GM12878 (cell line): ENCODE measurements at regions not wholly inside any gene's neighbourhood (a gene's known extent, or its start where the extent isn't known, plus 50 kb on each side); places are given as distances from the start of the nearest gene placed in this dataset.

Experiments
- ATAC-seq: fragments of 200-7000 bp; cut with Tn5 transposase; 3 replicates; pipeline ENCODE4 v1.9.1; 2020; ENCODE audit warnings: mild to moderate bottlenecking, moderate library complexity
- BruUV-seq: library from RNA; stranded (reverse); fragments of 400-500 nt; replicated peaks from 2 replicates; lab custom pipeline; 2021; lab: Mats Ljungman, UMichigan
- CTCF ChIA-PET: fragments of 300-600 bp; sonication (Branson Sonifier 250); formaldehyde crosslinking; extraction: SDS; loops from one replicate; lab custom pipeline; 2021; ENCODE audit warnings: inconsistent platforms; lab: Yijun Ruan, JAX
- POLR2A ChIA-PET: fragments of 350-600 bp; formaldehyde crosslinking; extraction: SDS; loops from one replicate; lab custom pipeline; 2021; ENCODE audit warnings: inconsistent platforms; lab: Charles Lee
- RAD21 ChIA-PET: fragments of 300-600 bp; sonication (Branson Sonifier 250); formaldehyde crosslinking; loops from one replicate; lab custom pipeline; 2023; ENCODE audit warnings: antibody characterized with exemption; ENCODE audit not compliant: unreplicated experiment; lab: Charles Lee
- SMC1A ChIA-PET: fragments of 300-600 bp; sonication (Branson Sonifier 250); formaldehyde crosslinking; loops from one replicate; lab custom pipeline; 2023; ENCODE audit not compliant: unreplicated experiment, uncharacterized antibody; lab: Charles Lee
- DNase-seq: peaks from one replicate; pipeline ENCODE4 v3.0.0-alpha.2; 2011; ENCODE audit warnings: low read depth, low spot score
- FAIRE-seq: peaks from 3 replicates; lab custom pipeline; 2011; peaks lifted over from hg19 to GRCh38; lab: Jason Lieb, UNC
- H2AFZ ChIP-seq: 2 replicates; pipeline ENCODE4 v1.6.0; 2011; ENCODE audit warnings: low read depth, low read length, control low read depth; ENCODE audit not compliant: control insufficient read depth
- H3K27ac ChIP-seq: 2 replicates; pipeline ENCODE4 v1.5.1; 2011; ENCODE audit warnings: control low read depth; ENCODE audit not compliant: control insufficient read depth, insufficient read depth
- H3K27me3 ChIP-seq, 2 experiments: replicated peaks in 1 of 2; 2 replicates each; pipeline versions ENCODE4 v1.6.0 to v1.6.1; 2011; ENCODE audit warnings: low read length in 1 of 2; ENCODE audit not compliant: control insufficient read depth in 2 of 2, insufficient read depth in 2 of 2
- H3K36me3 ChIP-seq, 2 experiments: 2 replicates each; pipeline ENCODE4 v1.5.1; 2011; ENCODE audit warnings: low read length in 1 of 2; ENCODE audit not compliant: control insufficient read depth in 2 of 2, insufficient read depth in 2 of 2
- H3K4me1 ChIP-seq: 2 replicates; pipeline ENCODE4 v1.6.1; 2011; ENCODE audit warnings: mild to moderate bottlenecking, low read length, moderate library complexity, mixed read lengths; ENCODE audit not compliant: control insufficient read depth, insufficient read depth
- H3K4me2 ChIP-seq: 2 replicates; pipeline ENCODE4 v1.6.0; 2011; ENCODE audit warnings: control low read depth; ENCODE audit not compliant: control insufficient read depth, insufficient read depth
- H3K4me3 ChIP-seq: fragments of 200-600 bp; sonication (generic); 2 replicates; pipeline ENCODE4 v1.5.1; 2016
- H3K79me2 ChIP-seq: 2 replicates; pipeline ENCODE4 v1.6.0; 2011; ENCODE audit warnings: low read length; ENCODE audit not compliant: control insufficient read depth, insufficient read depth
- H3K9ac ChIP-seq: 2 replicates; pipeline ENCODE4 v1.8.0; 2011; ENCODE audit warnings: low read length, control low read depth, mixed read lengths; ENCODE audit not compliant: control insufficient read depth, insufficient read depth
- H3K9me3 ChIP-seq: replicated peaks from 3 replicates; pipeline ENCODE4 v1.5.1; 2011; ENCODE audit warnings: mild to moderate bottlenecking, low read length; ENCODE audit not compliant: control insufficient read depth, insufficient read depth
- H4K20me1 ChIP-seq: 2 replicates; pipeline ENCODE4 v1.6.0; 2011; ENCODE audit not compliant: control insufficient read depth, insufficient read depth
- BCL3 ChIP-seq: IDR thresholded peaks from 2 replicates; pipeline ENCODE4 v1.6.1; 2011; ENCODE audit warnings: borderline replicate concordance, low read depth, mild to moderate bottlenecking, moderate library complexity, low read length; ENCODE audit not compliant: insufficient read depth, poor library complexity, severe bottlenecking
- CUX1 ChIP-seq: IDR thresholded peaks from 2 replicates; pipeline ENCODE4 v1.6.1; 2012; ENCODE audit warnings: improper control_type of control experiment, low read depth, low read length; ENCODE audit not compliant: insufficient replicate concordance
- IKZF2 ChIP-seq, 2 experiments: fragments of 450-650 bp; IDR thresholded peaks; 2 replicates each; pipeline ENCODE4 v1.6.1; 2017; ENCODE audit warnings: mild to moderate bottlenecking in 2 of 2, moderate library complexity in 2 of 2
- KLF5 ChIP-seq: fragments of 450-650 bp; IDR thresholded peaks from 2 replicates; pipeline ENCODE4 v1.6.1; 2014; ENCODE audit warnings: mild to moderate bottlenecking; ENCODE audit not compliant: partially characterized antibody
- RAD21 ChIP-seq: IDR thresholded peaks from 2 replicates; pipeline ENCODE4 v1.6.1; 2011; ENCODE audit warnings: mild to moderate bottlenecking, low read depth, low read length, moderate library complexity; ENCODE audit not compliant: insufficient read depth
- SREBF1 ChIP-seq: IDR thresholded peaks from 2 replicates; pipeline ENCODE4 v1.6.1; 2012; ENCODE audit warnings: mild to moderate bottlenecking, low read length
- ZBTB40 ChIP-seq: fragments of 450-650 bp; IDR thresholded peaks from 2 replicates; pipeline ENCODE4 v1.6.1; 2016; ENCODE audit warnings: mild to moderate bottlenecking, moderate library complexity, borderline replicate concordance
- ZNF274 ChIP-seq: IDR thresholded peaks from one replicate; pipeline ENCODE4 v1.8.0; 2011; ENCODE audit not compliant: insufficient read length, insufficient read depth
- WGBS: methylation state at CpG from one replicate; pipeline ENCODE4 v1.1.6; 2016; ENCODE audit warnings: low lambda C conversion rate; ENCODE audit not compliant: insufficient replicate concordance, insufficient coverage; ENCODE audit errors: missing lambda C conversion rate; 5-methylcytosine and 5-hydroxymethylcytosine counted together
- in situ Hi-C: fragments of 300-500 bp; cut with MboI; formaldehyde crosslinking; loops from 9 replicates; pipeline ENCODE4 v1.14.3; 2018; ENCODE audit warnings: mixed read lengths
- intact Hi-C: fragments of 100-400 bp; cut with micrococcal nuclease; formaldehyde crosslinking; loops from one replicate; pipeline ENCODE4 v1.14.2; 2022; ENCODE audit not compliant: unreplicated experiment

- TF ChIP-seq RAD21, result no peak
- TF ChIP-seq, all 136 proteins: peak for 0
Observed at GRCh38 chr1:147351140-147351835, 108.8 kb downstream of the CHD1L start (continued).

- CTCF ChIA-PET, result interaction anchor here (1.4 to 5.5 kb wide), 2 partner anchors 11 to 12 kb away, joined by 3 to 23 read pairs; no protein-coding TSS in a partner anchor
- H3K27ac ChIP-seq, result no peak overlapping the region
- no peaks in the 10 kb centered on the region for H3K27me3 ChIP-seq
- H3K9ac ChIP-seq, result no peak overlapping the region
- POLR2A ChIA-PET, result no interaction called here
- ATAC-seq (no peak), DNase-seq (no peak), FAIRE-seq (no peak)
- in situ Hi-C loops (no loop called here), intact Hi-C loops (no loop called here)
- BruUV-seq, result no TSS peak
- SMC1A ChIA-PET, result interaction anchor here (0.9 to 1.3 kb wide), 2 partner anchors 9 to 104 kb away, joined by 4 to 5 read pairs; no protein-coding TSS in a partner anchor
- H2AFZ ChIP-seq, result no peak overlapping the region
- H3K4me2 ChIP-seq, result no peak overlapping the region
- H3K79me2 ChIP-seq, result no peaks in the 10 kb centered on the region
- RAD21 ChIA-PET, result interaction anchor here (1.0 kb wide), 1 partner anchor 12 kb away, joined by 3 read pairs; no protein-coding TSS in a partner anchor
- no peaks in the 10 kb centered on the region for H3K36me3 ChIP-seq
- no peaks in the 10 kb centered on the region for H3K4me1 ChIP-seq
- H3K9me3 ChIP-seq, result no peaks in the 10 kb centered on the region
- H3K4me3 ChIP-seq, result no peak overlapping the region
- H4K20me1 ChIP-seq, result no peaks in the 10 kb centered on the region
- WGBS, result 7% methylated on average over 4 of the region's 4 CpGs
- TF ChIP-seq IKZF2 (IDR thresholded peaks at IDR 0.05), result no peak
- no peak for TF ChIP-seq SREBF1
- TF ChIP-seq CUX1, result no peak
- no peak for TF ChIP-seq ZNF274
- no peak for TF ChIP-seq KLF5
- TF ChIP-seq ZBTB40, result no peak
- TF ChIP-seq BCL3, result no peak
Observed at GRCh38 chr1:147377263-147378246, 135.1 kb downstream of the CHD1L start.
